Suprapubic skin (tissue), 4 donors: ENCODE measurements at regions not wholly inside any gene's neighbourhood (a gene's known extent, or its start where the extent isn't known, plus 50 kb on each side); places are given as distances from the start of the nearest gene placed in this dataset.

Source experiments
- POLR2A ChIP-seq, 2 donors: fragments of 450-650 bp; IDR thresholded peaks; one replicate each; pipeline ENCODE4 v1.6.1; 2017; ENCODE audit warnings: antibody characterized with exemption in 2 of 2, mild to moderate bottlenecking in 2 of 2, moderate library complexity in 2 of 2
- POLR2AphosphoS5 ChIP-seq, 3 donors: sonication (generic); formaldehyde crosslinking; IDR thresholded peaks; one replicate each; pipeline ENCODE4 v1.6.1; 2017; ENCODE audit warnings: antibody characterized with exemption in 3 of 3
- TF ChIP-seq, protein P1 (sequence below), 2 donors: fragments of 200-600 bp in 1 of 2; fragments of 450-650 bp in 1 of 2; sonication (generic) in 1 of 2; IDR thresholded peaks; one replicate each; pipeline ENCODE4 v1.5.1; 2016 to 2019; ENCODE audit warnings: antibody characterized with exemption in 2 of 2, mild to moderate bottlenecking in 1 of 2, moderate library complexity in 1 of 2

DNA sequence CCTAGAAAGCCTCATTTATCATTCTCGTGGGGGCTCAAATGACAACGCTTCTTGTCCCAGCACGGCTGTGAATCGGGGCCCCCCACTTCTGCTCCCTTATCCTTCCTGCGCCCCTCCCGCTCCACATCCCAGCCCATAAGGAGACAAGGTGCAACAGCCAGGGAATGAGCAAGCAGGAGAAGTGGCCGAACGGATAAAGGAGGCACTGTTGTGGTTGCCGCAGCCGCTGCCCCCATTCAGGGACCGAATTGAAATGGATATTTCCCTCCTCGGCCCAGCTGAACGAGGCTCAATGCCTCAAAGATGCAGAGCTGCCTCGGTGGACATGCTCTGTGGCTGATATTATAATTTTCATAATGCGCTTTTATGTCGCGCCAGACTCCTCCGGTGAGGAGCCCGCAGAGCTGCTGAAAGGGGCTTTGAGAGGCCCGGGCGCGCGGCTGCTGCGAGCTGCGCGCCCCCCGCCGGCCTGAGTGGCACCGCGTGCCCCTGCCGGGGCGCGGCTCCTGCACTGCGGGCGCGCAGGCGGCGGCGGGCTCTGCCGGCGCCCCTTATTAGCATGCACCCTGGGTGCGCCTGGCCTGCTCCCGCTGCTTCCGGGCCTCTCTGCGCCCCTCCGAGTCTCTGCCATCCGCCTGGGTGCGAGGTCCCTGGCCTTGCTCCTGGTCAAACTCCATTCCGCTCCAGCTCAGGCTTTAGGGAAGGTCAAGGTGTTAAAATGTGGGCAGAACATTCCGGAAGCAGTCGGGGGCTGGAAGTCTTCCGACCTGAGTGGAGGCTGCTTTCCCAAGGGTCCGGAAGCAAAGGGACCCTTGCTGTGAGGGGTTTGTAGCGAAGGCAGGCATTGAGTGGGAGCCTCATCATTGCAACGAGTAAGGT is 68.2 kb upstream of the TMEM33 start:
- TF ChIP-seq, protein P1, sequence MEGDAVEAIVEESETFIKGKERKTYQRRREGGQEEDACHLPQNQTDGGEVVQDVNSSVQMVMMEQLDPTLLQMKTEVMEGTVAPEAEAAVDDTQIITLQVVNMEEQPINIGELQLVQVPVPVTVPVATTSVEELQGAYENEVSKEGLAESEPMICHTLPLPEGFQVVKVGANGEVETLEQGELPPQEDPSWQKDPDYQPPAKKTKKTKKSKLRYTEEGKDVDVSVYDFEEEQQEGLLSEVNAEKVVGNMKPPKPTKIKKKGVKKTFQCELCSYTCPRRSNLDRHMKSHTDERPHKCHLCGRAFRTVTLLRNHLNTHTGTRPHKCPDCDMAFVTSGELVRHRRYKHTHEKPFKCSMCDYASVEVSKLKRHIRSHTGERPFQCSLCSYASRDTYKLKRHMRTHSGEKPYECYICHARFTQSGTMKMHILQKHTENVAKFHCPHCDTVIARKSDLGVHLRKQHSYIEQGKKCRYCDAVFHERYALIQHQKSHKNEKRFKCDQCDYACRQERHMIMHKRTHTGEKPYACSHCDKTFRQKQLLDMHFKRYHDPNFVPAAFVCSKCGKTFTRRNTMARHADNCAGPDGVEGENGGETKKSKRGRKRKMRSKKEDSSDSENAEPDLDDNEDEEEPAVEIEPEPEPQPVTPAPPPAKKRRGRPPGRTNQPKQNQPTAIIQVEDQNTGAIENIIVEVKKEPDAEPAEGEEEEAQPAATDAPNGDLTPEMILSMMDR (IDR thresholded peaks at IDR 0.05) = no peak
- TF ChIP-seq POLR2A (IDR thresholded peaks at IDR 0.05) (no peak), POLR2AphosphoS5 (IDR thresholded peaks at IDR 0.05) (no peak)
